ENCODE measurements at regions not wholly inside any gene's neighbourhood (a gene's known extent, or its start where the extent isn't known, plus 50 kb on each side); places are given as distances from the start of the nearest gene placed in this dataset.

GRCh38 chr11:26032241-26032640 is 299.7 kb upstream of the ANO3 start:
- TF ChIP-seq CTCF (IDR thresholded peaks at IDR 0.05; ENCODE audit: borderline replicate concordance, extremely low read depth, low read length, poor library complexity, severe bottlenecking) = no peak
- no peak for TF ChIP-seq EZH2 (IDR thresholded peaks at IDR 0.05; ENCODE audit: borderline replicate concordance, low read depth, low read length, severe bottlenecking)

Measured in DND-41 (cell line).